ENCODE measurements at regions not wholly inside any gene's neighbourhood (a gene's known extent, or its start where the extent isn't known, plus 50 kb on each side); places are given as distances from the start of the nearest gene placed in this dataset.

DNA sequence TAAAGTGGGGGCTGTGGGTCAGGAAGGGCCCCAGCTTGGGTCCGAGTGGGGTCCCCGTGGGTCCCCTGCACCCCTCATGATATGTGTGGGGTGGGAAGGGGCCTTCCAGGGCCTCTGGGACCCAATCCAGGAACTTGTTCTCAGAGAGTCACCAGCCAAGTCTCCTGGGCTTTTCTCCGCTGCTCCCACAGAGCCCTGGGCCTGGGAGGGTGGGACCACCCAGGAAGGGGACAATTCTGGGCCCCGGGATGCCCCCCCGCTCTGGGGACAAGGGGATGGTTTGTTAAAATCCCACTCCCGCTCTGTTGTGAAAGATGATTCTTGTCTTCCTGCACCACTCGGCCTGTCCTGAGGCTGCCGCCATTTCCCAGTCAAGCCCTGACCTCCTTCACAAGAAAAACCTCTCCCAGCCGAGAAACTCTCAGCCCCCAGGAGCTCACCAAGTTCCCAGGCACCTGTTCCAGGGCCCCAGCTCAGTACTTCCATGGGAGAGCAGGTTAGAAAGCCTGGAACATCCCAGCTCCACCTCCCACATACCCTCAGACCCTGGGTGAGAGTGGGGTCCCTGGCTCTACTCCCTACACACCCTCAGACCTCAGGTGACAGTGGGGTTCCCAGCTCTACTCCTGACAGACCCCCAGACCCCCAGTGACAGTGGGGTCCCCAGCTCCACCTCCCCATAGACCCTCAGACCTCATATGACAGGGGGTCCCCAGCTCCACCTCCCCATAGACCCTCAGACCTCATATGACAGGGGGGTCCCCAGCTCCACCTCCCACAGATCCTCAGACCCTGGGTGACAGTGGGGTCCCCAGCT is 75.1 kb downstream of the METRNL start:
- Histone ChIP-seq H2BK15ac (ENCODE audit: low read length) (no peak overlapping the region), H4K5ac (ENCODE audit: insufficient read length, low read depth, low read length) (no peak overlapping the region), H3K18ac (ENCODE audit: extremely low read depth, low read length) (no peak overlapping the region), H3K36me3 (ENCODE audit: control insufficient read depth in 2 of 4, insufficient read depth in 4 of 4, low read length in 3 of 4) (no peaks in the 10 kb centered on the region), H2AFZ (ENCODE audit: low read length) (no peak overlapping the region), H3K27ac (ENCODE audit: low read depth, low read length) (no peak overlapping the region), H4K20me1 (replicated peaks in 1 of 2; ENCODE audit: control insufficient read depth in 1 of 2, insufficient read depth in 2 of 2, low read length in 2 of 2) (no peaks in the 10 kb centered on the region), H3K56ac (replicated peaks; ENCODE audit: insufficient read length, low read depth, low read length) (no peak overlapping the region), H3K9me3 (ENCODE audit: insufficient read depth in 2 of 2, low read depth in 1 of 2, low read length in 1 of 2) (peaks cover 46 to 78% of the 10 kb centered on the region in 2 experiments), H2BK120ac (replicated peaks; ENCODE audit: low read depth, low read length) (no peak overlapping the region), H3K79me1 (ENCODE audit: low read depth, low read length) (no peaks in the 10 kb centered on the region), H3K14ac (ENCODE audit: insufficient read length) (no peak overlapping the region), H3K27me3 (replicated peaks in 1 of 4; ENCODE audit: control insufficient read depth in 3 of 4, extremely low read depth in 1 of 4, insufficient read depth in 3 of 4, low read length in 3 of 4) (no peaks in the 10 kb centered on the region), H2BK20ac (ENCODE audit: low read length) (no peak overlapping the region), H4K91ac (replicated peaks; ENCODE audit: insufficient read length, low read length) (no peak overlapping the region), H4K8ac (ENCODE audit: extremely low read depth, insufficient read depth, low read length) (no peak overlapping the region), H3K79me2 (ENCODE audit: control insufficient read depth in 1 of 2, insufficient read depth in 2 of 2, low read length in 2 of 2) (no peaks in the 10 kb centered on the region), H3K9ac (replicated peaks in 1 of 4; ENCODE audit: extremely low read depth in 1 of 4, low read depth in 3 of 4, low read length in 3 of 4) (no peak overlapping the region), H2BK5ac (ENCODE audit: low read depth, low read length) (no peak overlapping the region), H3K23ac (ENCODE audit: insufficient read length) (no peak overlapping the region), H3K4me1 (replicated peaks in 1 of 4; ENCODE audit: control insufficient read depth in 3 of 4, insufficient read depth in 4 of 4, low read length in 3 of 4) (peaks cover 0 to 4% (median 0%) of the 10 kb centered on the region in 4 experiments; a peak in 2 of 7 replicates), H2AK5ac (ENCODE audit: low read depth, low read length) (no peak overlapping the region), H3K4ac (replicated peaks; ENCODE audit: insufficient read length, low read depth, low read length) (no peak overlapping the region), H3K4me3 (ENCODE audit: extremely low read depth in 1 of 4, insufficient read depth in 2 of 4, low read depth in 3 of 4, low read length in 4 of 4) (no peak overlapping the region), H2BK12ac (ENCODE audit: low read depth, low read length) (no peak overlapping the region), H3K4me2 (ENCODE audit: insufficient read depth in 1 of 2, low read depth in 2 of 2, low read length in 2 of 2) (no peak overlapping the region), H3K23me2 (ENCODE audit: low read depth, low read length) (no peaks in the 10 kb centered on the region)
- DNase-seq (ENCODE audit: low read depth in 1 of 2, low spot score in 2 of 2): no peak
- CTCF ChIA-PET (ENCODE audit: partially characterized antibody): interaction anchor here (0.6 kb wide), 1 partner anchor 63 kb away, joined by 3 read pairs; no protein-coding TSS in a partner anchor
- no peak for FAIRE-seq
- 93% methylated on average over 6 of the region's 9 CpGs; no CpG with 5 or more reads in 1 of the 2 experiments for WGBS, 2 experiments (ENCODE audit: extremely low coverage in 1 of 2, insufficient coverage in 1 of 2, insufficient read length in 1 of 2, insufficient replicate concordance in 2 of 2, low coverage in 1 of 2, low lambda C conversion rate in 2 of 2, missing lambda C conversion rate in 1 of 2)
- POLR2A ChIA-PET (ENCODE audit: partially characterized antibody): interaction anchor here (1.2 kb wide), 1 partner anchor 34 kb away, joined by 3 read pairs; no protein-coding TSS in a partner anchor
- TF ChIP-seq KDM4A (IDR thresholded peaks at IDR 0.05; ENCODE audit: low read depth, low read length, severe bottlenecking) (no peak), RFX5 (IDR thresholded peaks at IDR 0.05; ENCODE audit: borderline replicate concordance, low read depth, low read length) (no peak), EZH2 (IDR thresholded peaks at IDR 0.05; ENCODE audit: low read depth, low read length, severe bottlenecking) (no peak), HDAC2 (IDR thresholded peaks at IDR 0.05; ENCODE audit: borderline replicate concordance in 1 of 2, low read depth in 2 of 2, low read length in 2 of 2) (no peak), ATF3 (IDR thresholded peaks at IDR 0.05; ENCODE audit: insufficient read depth, low read depth, low read length) (no peak), CBX8 (IDR thresholded peaks at IDR 0.05; ENCODE audit: borderline replicate concordance, low read depth, low read length) (no peak), KDM5A (IDR thresholded peaks at IDR 0.05; ENCODE audit: low read length) (no peak), CBX5 (IDR thresholded peaks at IDR 0.05; ENCODE audit: low read depth, low read length) (no peak), ZNF274 (IDR thresholded peaks at IDR 0.05; ENCODE audit: borderline replicate concordance, extremely low read depth, low read length) (no peak), SIRT6 (IDR thresholded peaks at IDR 0.05; ENCODE audit: low read length) (no peak), POLR2A (IDR thresholded peaks at IDR 0.05; ENCODE audit: control extremely low read depth in 1 of 2, low read depth in 2 of 2, low read length in 2 of 2) (no peak)
